Panc1 (cell line): ENCODE measurements at regions not wholly inside any gene's neighbourhood (a gene's known extent, or its start where the extent isn't known, plus 50 kb on each side); places are given as distances from the start of the nearest gene placed in this dataset.
"Not testable (repeated sequence)": the region's sequence is repeated elsewhere in the genome, so short reads cannot be mapped to it uniquely, and the experiment has no call there.

Source experiments
- ATAC-seq: fragments of 200-7000 bp; cut with Tn5 transposase; 2 replicates; pipeline ENCODE4 v1.9.1; 2020; ENCODE audit warnings: mild to moderate bottlenecking, moderate library complexity
- BruUV-seq: library from RNA; stranded (reverse); fragments of 400-500 nt; replicated peaks from 2 replicates; lab custom pipeline; 2021; lab: Mats Ljungman, UMichigan
- CTCF ChIA-PET: fragments of 300-600 bp; sonication (Branson Sonifier 250); formaldehyde crosslinking; loops from one replicate; lab custom pipeline; 2022; ENCODE audit warnings: antibody characterized with exemption; lab: Charles Lee
- POLR2A ChIA-PET: fragments of 300-600 bp; sonication (Branson Sonifier 250); formaldehyde crosslinking; loops from one replicate; lab custom pipeline; 2022; ENCODE audit warnings: antibody characterized with exemption; lab: Charles Lee
- DNase-seq: peaks from one replicate; pipeline ENCODE4 v3.0.0-alpha.2; 2010; ENCODE audit warnings: low read depth, low spot score
- H3K27ac ChIP-seq: 2 replicates; pipeline ENCODE4 v1.5.1; 2011; ENCODE audit warnings: mild to moderate bottlenecking, low read length, inconsistent platforms
- H3K27me3 ChIP-seq: fragments of 200-500 bp; sonication (Bioruptor generic); 2 replicates; pipeline ENCODE4 v1.6.0; 2014; ENCODE audit warnings: low read length, inconsistent platforms; ENCODE audit not compliant: control insufficient read depth, insufficient read depth
- H3K36me3 ChIP-seq: fragments of 200-500 bp; sonication (Bioruptor generic); 2 replicates; pipeline ENCODE4 v1.5.1; 2014; ENCODE audit warnings: inconsistent platforms, mild to moderate bottlenecking, low read length, moderate library complexity; ENCODE audit not compliant: control insufficient read depth, insufficient read depth
- H3K4me1 ChIP-seq: 2 replicates; pipeline ENCODE4 v1.5.1; 2011; ENCODE audit warnings: inconsistent platforms, mild to moderate bottlenecking, low read length, moderate library complexity; ENCODE audit not compliant: control insufficient read depth, insufficient read depth
- H3K4me3 ChIP-seq, 2 experiments: 2 replicates each; pipeline ENCODE4 v1.5.1; 2011 to 2012; ENCODE audit warnings: low read depth in 2 of 2, low read length in 2 of 2, mild to moderate bottlenecking in 2 of 2, inconsistent platforms in 1 of 2, moderate library complexity in 1 of 2
- H3K9me3 ChIP-seq: fragments of 200-500 bp; sonication (Bioruptor generic); 2 replicates; pipeline ENCODE4 v1.5.1; 2014; ENCODE audit warnings: low read depth, mild to moderate bottlenecking, inconsistent platforms, low read length, moderate library complexity; ENCODE audit not compliant: control insufficient read depth, insufficient read depth
- CTCF ChIP-seq: fragments of 450-650 bp; IDR thresholded peaks from 2 replicates; pipeline ENCODE4 v1.5.1; 2017; ENCODE audit warnings: mild to moderate bottlenecking
- POLR2AphosphoS5 ChIP-seq: IDR thresholded peaks from 2 replicates; pipeline ENCODE4 v1.6.1; 2012; ENCODE audit warnings: mild to moderate bottlenecking, low read depth, low read length, moderate library complexity
- REST ChIP-seq, 2 experiments: IDR thresholded peaks; 2 replicates each; pipeline ENCODE4 v1.6.1; 2011 to 2012; ENCODE audit warnings: low read depth in 2 of 2, control low read depth in 1 of 2, low read length in 1 of 2, mild to moderate bottlenecking in 1 of 2, moderate library complexity in 1 of 2; ENCODE audit not compliant: insufficient read depth in 1 of 2
- SIN3A ChIP-seq: IDR thresholded peaks from 2 replicates; pipeline ENCODE4 v1.6.1; 2012; ENCODE audit warnings: low read depth, mild to moderate bottlenecking, low read length, moderate library complexity, borderline replicate concordance; ENCODE audit not compliant: insufficient read depth
- TCF7L2 ChIP-seq: IDR thresholded peaks from 2 replicates; pipeline ENCODE4 v1.6.1; 2011; ENCODE audit warnings: mild to moderate bottlenecking, low read depth, low read length, inconsistent platforms
- in situ Hi-C: cut with HindIII; loops from 2 replicates; pipeline ENCODE4 v1.10.0; 2016; ENCODE audit warnings: low sequenced_read_pairs, low pct_unique_long_range_greater_than_20kb
- intact Hi-C: fragments of 100-400 bp; cut with micrococcal nuclease; formaldehyde crosslinking; loops from one replicate; pipeline ENCODE4 v1.10.0; 2022; ENCODE audit not compliant: unreplicated experiment

DNA sequence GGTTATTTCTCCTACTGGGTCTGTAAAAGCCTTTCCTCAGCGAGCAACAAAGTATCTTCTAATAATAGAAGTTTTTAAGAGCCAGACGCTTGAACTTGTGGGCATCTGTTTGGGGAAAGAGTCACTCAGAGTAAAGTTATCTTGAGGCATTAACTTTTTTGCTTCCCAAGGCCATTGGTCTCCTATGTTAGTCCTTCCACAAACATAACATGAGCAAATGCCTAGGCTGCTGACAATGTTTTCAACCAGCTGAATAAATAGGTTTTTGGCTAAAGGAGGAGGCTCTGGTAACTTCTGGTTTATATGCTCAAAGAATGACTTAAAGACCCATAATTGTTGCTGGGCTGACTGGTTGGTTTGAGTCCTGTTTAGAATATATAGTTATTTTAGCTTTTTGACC lies 213.5 kb upstream of the SYNCRIP start:
- POLR2A ChIA-PET, result no interaction called here
- DNase-seq (no peak), ATAC-seq (no peak)
- intact Hi-C loops (loop anchor here (1.0 kb wide), 1 partner anchor 22 kb away; no protein-coding TSS in a partner anchor), in situ Hi-C loops (no loop called here)
- Histone ChIP-seq H3K27ac (no peak overlapping the region), H3K9me3 (no peaks in the 10 kb centered on the region), H3K36me3 (no peaks in the 10 kb centered on the region), H3K4me3 (no peak overlapping the region), H3K4me1 (no peaks in the 10 kb centered on the region), H3K27me3 (no peaks in the 10 kb centered on the region)
- TF ChIP-seq CTCF, result no peak
- no peak for TF ChIP-seq TCF7L2
- TF ChIP-seq SIN3A, result no peak
- CTCF ChIA-PET, result no interaction called here
- BruUV-seq, result no TSS peak

DNA sequence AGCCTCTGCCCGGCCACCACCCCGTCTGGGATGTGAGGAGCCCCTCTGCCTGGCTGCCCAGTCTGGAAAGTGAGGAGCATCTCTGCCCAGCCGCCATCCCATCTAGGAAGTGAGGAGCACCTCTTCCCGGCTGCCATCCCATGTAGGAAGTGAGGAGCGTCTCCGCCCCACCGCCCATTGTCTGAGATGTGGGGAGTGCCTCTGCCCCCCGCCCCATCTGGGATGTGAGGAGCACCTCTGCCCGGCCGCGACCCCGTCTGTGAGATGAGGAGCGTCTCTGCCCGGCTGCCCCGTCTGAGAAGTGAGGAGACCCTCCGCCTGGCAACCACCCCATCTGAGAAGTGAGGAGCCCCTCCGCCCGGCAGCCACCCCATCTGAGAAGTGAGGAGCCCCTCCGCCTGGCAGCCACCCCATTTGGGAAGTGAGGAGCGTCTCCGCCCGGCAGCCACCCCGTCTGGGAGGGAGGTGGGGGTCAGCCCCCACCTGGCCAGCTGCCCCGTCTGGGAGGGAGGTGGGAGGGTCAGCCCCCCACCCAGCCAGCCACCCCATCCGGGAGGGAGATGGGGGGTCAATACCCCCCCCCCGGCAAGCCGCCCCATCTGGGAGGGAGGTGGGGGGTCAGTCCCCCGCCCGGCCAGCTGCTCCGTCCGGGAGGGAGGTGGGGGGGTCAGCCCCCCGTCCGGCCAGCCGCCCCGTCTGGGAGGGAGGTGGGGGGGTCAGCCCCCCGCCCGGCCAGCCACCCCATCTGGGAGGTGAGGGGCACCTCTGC lies 195.8 kb upstream of the SYNCRIP start:
- ATAC-seq, H3K27ac ChIP-seq, H3K36me3 ChIP-seq, BruUV-seq, in situ Hi-C loops, H3K4me3 ChIP-seq, DNase-seq, H3K9me3 ChIP-seq, intact Hi-C loops, POLR2A ChIA-PET, H3K4me1 ChIP-seq, CTCF ChIA-PET, H3K27me3 ChIP-seq: not testable (repeated sequence)

DNA sequence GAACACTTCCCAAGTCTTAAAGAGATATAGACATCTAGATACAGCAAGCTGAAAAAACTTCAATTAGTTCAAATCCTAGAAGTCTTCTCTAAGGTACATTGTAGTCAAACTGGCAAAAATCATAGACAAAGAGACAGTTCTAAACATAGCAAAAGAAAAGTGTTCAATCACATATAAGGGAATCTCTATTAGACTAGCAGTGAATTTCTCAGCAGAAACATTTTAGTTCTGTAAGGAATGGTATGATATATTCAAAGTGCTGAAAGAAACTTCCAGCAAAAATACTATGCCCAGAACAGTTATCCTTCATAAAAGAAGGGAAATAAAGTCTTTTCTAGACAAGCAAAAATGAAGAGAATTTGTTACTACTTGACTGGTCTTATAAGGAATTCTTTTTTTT lies 186.3 kb upstream of the SYNCRIP start:
- DNase-seq, result no peak
- in situ Hi-C loops (no loop called here), intact Hi-C loops (no loop called here)
- no peak overlapping the region for H3K27ac ChIP-seq
- no peaks in the 10 kb centered on the region for H3K27me3 ChIP-seq
- CTCF ChIA-PET, result no interaction called here
- H3K4me1 ChIP-seq, result no peaks in the 10 kb centered on the region
- no peak for ATAC-seq
- BruUV-seq, result no TSS peak
- no peaks in the 10 kb centered on the region for H3K9me3 ChIP-seq
- TF ChIP-seq REST (IDR thresholded peaks at IDR 0.05; ENCODE audit: insufficient read depth in 1 of 2, low read depth in 2 of 2, low read length in 1 of 2) (no peak), CTCF (no peak), POLR2AphosphoS5 (no peak), TCF7L2 (no peak)
- POLR2A ChIA-PET, result no interaction called here
- H3K4me3 ChIP-seq, result no peak overlapping the region
- H3K36me3 ChIP-seq, result no peaks in the 10 kb centered on the region
